Spinal cord (tissue), 9 donors: ENCODE measurements at regions not wholly inside any gene's neighbourhood (a gene's known extent, or its start where the extent isn't known, plus 50 kb on each side); places are given as distances from the start of the nearest gene placed in this dataset.

ENCODE experiments used
- DNase-seq, 6 donors: peaks; one replicate each; pipeline versions ENCODE4 v3.0.0 to v3.0.0-alpha.2; 2013 to 2015; ENCODE audit warnings: low spot score in 6 of 6, low read depth in 4 of 6
- H3K27ac ChIP-seq: one replicate; pipeline ENCODE4 v1.5.1; 2013; ENCODE audit warnings: low read depth, low read length, control low read depth
- H3K27me3 ChIP-seq: one replicate; pipeline ENCODE4 v1.6.1; 2013; ENCODE audit warnings: low read length; ENCODE audit not compliant: control insufficient read depth, insufficient read depth
- H3K36me3 ChIP-seq: one replicate; pipeline ENCODE4 v1.6.1; 2013; ENCODE audit warnings: low read length; ENCODE audit not compliant: control insufficient read depth, insufficient read depth
- H3K4me1 ChIP-seq: one replicate; pipeline ENCODE4 v1.6.1; 2013; ENCODE audit warnings: low read length; ENCODE audit not compliant: control insufficient read depth, insufficient read depth
- H3K4me3 ChIP-seq: one replicate; pipeline ENCODE4 v1.5.1; 2013; ENCODE audit warnings: low read depth, low read length, control low read depth
- H3K9me3 ChIP-seq: one replicate; pipeline ENCODE4 v1.6.1; 2013; ENCODE audit warnings: low read length; ENCODE audit not compliant: control insufficient read depth, insufficient read depth
- WGBS: methylation state at CpG from one replicate; pipeline ENCODE4 v1.1.5; 2013; ENCODE audit warnings: missing lambda C conversion rate; ENCODE audit not compliant: insufficient coverage; 5-methylcytosine and 5-hydroxymethylcytosine counted together
- donor health status: healthy.

DNA sequence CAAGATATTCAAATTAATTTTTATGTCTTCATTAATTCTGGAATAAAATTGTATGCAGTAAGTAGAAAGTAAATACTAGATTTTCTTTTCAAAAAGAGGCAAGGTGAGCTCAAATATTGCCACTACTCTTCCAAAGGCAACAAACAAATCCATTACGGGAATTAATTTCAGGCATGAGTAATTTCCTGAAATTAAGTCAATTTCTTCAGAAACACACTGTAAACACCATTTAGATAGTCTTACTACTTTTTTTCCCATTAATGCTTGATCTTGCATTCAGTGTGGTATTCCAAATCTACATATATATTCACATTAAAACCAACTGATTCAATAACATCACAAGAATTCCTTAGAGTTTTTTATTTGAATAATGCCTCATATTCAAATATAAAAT lies 1274.0 kb upstream of the CRIM1 start:
- Histone ChIP-seq H3K36me3 (no peaks in the 10 kb centered on the region), H3K9me3 (no peaks in the 10 kb centered on the region), H3K4me3 (no peak overlapping the region), H3K27ac (no peak overlapping the region), H3K4me1 (no peaks in the 10 kb centered on the region), H3K27me3 (no peaks in the 10 kb centered on the region)
- no CpG with 5 or more reads among the region's 1 CpG for WGBS
- DNase-seq, result peak in 1 of 6 donors; percentile 77

DNA sequence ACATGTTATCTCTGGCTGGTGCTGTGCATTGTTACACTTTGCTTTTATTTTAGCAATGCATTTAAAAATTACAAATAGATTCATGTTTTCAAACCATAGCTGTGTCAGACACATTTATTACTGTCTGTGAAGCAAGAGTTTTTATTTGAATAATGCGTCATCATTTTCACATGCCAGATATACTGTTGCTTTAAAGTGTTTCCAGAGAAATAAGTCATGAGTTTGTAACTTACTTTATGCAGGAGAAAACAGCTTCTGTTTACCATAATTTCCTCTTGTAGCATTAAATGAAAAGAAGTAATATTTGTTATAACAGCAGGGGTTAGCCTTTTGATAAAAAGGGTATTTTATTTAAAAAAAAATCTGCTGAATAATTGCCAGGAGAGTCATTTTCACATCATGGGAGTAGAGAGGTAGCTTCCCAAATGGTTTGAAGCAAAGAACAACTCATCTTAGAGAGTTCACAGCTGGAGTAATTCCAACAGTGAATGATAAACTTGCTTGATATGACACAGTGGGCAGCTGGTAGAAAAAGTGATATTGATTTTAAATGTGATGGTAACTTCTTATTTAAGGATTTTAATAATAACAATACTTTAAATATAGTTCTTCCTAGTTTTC lies 1274.5 kb upstream of the CRIM1 start:
- no peak overlapping the region for H3K27ac ChIP-seq
- no peak overlapping the region for H3K4me3 ChIP-seq
- peak in 2 of 6 donors; percentile 48 to 49 for DNase-seq
- no peaks in the 10 kb centered on the region for H3K9me3 ChIP-seq
- H3K36me3 ChIP-seq, result no peaks in the 10 kb centered on the region
- H3K27me3 ChIP-seq, result no peaks in the 10 kb centered on the region
- no peaks in the 10 kb centered on the region for H3K4me1 ChIP-seq
- WGBS, result no CpG with 5 or more reads among the region's 1 CpG

DNA sequence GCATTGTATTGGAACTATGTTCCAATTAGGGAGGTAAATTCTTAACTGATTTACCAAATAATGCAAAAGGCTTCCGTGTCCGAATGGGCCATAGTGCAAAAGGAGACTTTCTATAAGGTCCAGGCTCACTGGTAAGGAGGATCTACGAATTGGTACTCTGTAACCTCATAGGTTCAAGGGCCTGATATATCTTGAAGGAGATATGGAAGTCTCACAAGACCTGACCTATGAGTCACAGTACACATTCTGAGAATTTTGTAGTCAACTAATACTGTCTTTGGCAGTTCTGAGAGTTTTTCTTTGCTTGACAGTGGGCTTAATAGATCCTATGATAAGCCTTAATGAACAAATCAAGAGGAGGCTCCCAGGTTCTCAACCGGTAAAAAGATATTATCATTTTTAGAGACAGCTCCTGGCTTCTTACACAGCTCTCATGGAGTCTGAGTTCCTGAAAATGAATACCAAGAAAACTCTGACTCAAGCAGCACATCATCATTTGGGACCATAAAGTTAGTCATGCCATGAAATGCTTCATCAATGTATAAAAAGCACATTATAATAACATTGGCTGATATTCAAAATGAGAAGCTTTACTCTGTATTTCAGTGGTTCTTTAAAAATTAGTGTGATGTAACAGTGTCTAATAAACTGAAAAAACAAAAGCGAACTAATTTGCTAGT lies 1275.2 kb upstream of the CRIM1 start:
- Histone ChIP-seq H3K4me1 (no peaks in the 10 kb centered on the region), H3K9me3 (no peaks in the 10 kb centered on the region), H3K27me3 (no peaks in the 10 kb centered on the region), H3K36me3 (no peaks in the 10 kb centered on the region), H3K4me3 (no peak overlapping the region), H3K27ac (no peak overlapping the region)
- no peak for DNase-seq
- 89% methylated on average over 2 of the region's 5 CpGs for WGBS

DNA sequence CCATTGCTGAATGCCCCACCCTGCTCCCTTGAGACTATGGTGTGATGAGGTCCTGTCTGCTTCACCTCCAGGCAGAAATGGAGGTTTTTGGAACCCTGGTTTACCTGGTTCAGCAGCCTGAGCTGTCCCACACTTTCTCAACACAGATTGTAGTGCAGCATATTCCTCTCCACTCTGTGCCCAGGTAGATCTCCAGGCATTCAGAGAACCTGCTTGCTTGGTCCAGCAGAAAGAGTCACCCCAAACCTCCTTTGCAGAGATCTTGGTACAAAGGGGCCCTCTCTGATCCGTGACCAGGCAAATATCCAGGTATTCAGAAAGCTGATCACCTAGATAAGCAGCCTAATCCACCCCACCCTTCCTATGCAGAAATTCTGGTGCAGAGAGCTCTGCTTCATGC lies 1288.2 kb upstream of the CRIM1 start:
- WGBS, result 86% methylated on average over 1 of the region's 1 CpG
- H3K27me3 ChIP-seq, result no peaks in the 10 kb centered on the region
- no peaks in the 10 kb centered on the region for H3K4me1 ChIP-seq
- no peak overlapping the region for H3K27ac ChIP-seq
- H3K36me3 ChIP-seq, result no peaks in the 10 kb centered on the region
- no peak overlapping the region for H3K4me3 ChIP-seq
- H3K9me3 ChIP-seq, result peaks cover 2% of the 10 kb centered on the region
- no peak for DNase-seq

DNA sequence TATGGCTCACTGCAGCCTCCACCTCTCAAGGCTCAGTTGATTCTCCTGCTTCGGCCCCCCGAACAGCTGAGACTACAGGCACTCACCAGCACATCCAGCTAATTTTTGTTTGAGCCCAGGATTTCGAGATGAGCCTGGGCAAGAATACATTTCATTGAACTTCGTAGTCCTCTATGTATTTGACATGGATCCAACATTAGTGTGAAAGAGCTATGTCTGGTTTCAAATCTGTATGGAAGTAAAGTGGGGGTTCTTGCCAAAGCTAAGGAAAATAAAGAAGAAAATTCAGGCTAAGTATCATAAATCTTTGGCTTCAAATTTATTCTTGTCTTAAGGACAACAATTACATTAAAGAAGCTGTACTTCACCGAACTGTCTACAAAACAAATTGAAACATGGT lies 1291.7 kb upstream of the CRIM1 start:
- WGBS, result 100% methylated on average over 2 of the region's 5 CpGs
- H3K9me3 ChIP-seq, result peaks cover under 1% of the 10 kb centered on the region
- H3K4me1 ChIP-seq, result no peaks in the 10 kb centered on the region
- no peak overlapping the region for H3K27ac ChIP-seq
- no peaks in the 10 kb centered on the region for H3K36me3 ChIP-seq
- no peak overlapping the region for H3K4me3 ChIP-seq
- DNase-seq, result peak in 1 of 6 donors; percentile 52
- H3K27me3 ChIP-seq, result no peaks in the 10 kb centered on the region

DNA sequence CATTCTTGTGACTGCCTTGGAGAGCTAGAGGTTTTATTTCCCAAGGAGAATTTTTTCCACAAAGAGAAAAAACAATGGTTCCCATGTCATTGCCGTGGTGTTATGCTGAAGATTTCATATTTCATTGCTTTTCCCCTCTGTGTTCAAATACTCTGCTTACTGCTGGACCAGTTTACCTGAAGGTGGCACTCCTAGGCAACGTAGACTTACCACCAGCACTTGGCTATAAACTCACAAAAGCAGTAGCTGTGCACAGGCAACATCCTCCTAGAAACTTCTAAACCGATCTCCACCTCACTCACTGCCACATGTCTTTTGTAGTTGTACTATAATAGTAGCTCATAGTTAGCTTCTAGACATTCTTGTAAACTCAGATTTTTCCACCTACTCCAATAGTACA lies 1319.7 kb upstream of the CRIM1 start:
- DNase-seq, result peak in 2 of 6 donors; percentile 3 to 34
- Histone ChIP-seq H3K4me1 (no peaks in the 10 kb centered on the region), H3K27ac (no peak overlapping the region), H3K9me3 (peaks cover 5% of the 10 kb centered on the region), H3K4me3 (no peak overlapping the region), H3K36me3 (no peaks in the 10 kb centered on the region), H3K27me3 (no peaks in the 10 kb centered on the region)
- WGBS, result 100% methylated on average over 1 of the region's 3 CpGs

DNA sequence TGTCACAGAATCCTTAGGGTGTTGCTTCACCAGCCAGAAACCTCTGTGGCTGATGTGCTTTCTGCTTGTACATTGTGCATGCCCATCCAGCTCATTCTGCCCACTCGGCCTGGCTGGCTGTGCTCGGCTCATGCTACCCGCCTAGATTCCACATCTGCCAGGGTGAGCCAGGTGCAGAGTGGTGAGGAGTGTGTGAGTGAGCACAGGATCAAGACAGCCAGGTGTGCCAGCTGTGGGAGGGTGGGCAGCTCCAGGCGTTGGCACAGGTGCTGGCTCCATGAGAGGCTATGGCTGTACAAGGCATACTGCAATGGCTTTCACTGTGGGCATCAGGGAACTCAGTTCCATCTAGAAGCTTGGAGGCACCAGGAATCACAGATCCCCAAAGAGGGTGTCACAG lies 1321.8 kb upstream of the CRIM1 start:
- Histone ChIP-seq H3K4me1 (no peaks in the 10 kb centered on the region), H3K4me3 (no peak overlapping the region), H3K9me3 (peaks cover 5% of the 10 kb centered on the region), H3K27ac (no peak overlapping the region), H3K27me3 (no peaks in the 10 kb centered on the region), H3K36me3 (no peaks in the 10 kb centered on the region)
- no peak for DNase-seq
- 97% methylated on average over 4 of the region's 4 CpGs for WGBS

DNA sequence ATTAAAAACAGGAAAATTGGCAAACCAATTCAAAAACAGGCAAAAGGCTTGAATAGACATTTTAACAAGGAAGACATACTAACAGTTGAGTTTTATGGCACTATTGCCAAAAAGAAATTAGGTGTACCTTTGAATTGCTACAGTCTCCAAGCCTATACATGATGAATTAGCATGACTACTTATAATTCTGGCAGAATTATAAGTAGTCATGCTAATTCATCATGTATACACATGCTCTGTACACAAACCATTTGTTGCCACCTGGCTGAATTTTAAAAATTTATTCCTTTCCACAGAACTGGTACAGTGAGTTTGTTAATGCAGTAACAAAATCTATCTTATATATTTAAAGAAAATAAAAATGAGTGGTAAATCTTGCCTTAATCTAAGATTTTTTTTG lies 1332.0 kb upstream of the CRIM1 start:
- Histone ChIP-seq H3K36me3 (no peaks in the 10 kb centered on the region), H3K9me3 (no peaks in the 10 kb centered on the region), H3K4me3 (no peak overlapping the region), H3K27me3 (no peaks in the 10 kb centered on the region), H3K27ac (no peak overlapping the region), H3K4me1 (no peaks in the 10 kb centered on the region)
- DNase-seq, result peak in 1 of 6 donors; percentile 3

DNA sequence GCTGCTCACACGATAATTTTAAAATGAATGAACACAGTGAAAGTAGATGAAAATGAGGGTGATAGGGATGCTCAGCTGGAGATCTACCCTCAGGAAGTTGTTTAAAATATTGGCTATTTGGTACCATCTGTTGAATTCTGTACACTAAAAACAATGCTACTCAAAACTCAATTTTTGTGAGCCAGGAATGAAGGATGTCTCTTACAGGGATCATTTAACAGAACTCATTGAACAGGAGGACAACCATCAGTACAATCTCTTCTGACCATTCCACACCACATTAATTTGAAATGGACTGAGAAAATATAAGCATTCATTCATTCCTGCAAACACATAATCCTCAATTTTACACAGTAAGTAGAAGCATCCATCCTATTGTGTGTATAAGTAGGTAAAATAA lies 1355.1 kb upstream of the CRIM1 start:
- WGBS, result no CpG with 5 or more reads among the region's 1 CpG
- H3K9me3 ChIP-seq, result no peaks in the 10 kb centered on the region
- no peak overlapping the region for H3K27ac ChIP-seq
- no peaks in the 10 kb centered on the region for H3K36me3 ChIP-seq
- H3K4me3 ChIP-seq, result no peak overlapping the region
- H3K27me3 ChIP-seq, result no peaks in the 10 kb centered on the region
- peak in 1 of 6 donors; percentile 56 for DNase-seq
- H3K4me1 ChIP-seq, result no peaks in the 10 kb centered on the region

DNA sequence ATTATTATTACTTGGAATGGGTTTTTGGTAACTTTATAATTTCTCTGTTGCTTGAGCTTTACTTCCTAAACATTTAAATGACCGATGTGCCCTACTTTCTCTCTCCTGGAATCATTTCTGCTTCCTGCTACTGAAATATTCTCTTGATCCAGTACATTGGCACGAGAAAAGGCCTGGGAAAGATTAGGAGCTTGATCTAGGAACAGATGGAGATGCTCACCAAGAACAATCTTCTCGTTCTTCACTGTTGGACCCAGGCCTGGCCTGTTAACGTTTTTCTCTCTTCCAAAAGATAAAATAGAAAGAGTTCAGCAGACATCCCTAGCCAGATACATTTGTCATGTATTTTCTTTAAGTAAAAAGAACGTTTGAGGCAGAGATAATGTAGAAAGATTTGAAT lies 1356.8 kb upstream of the CRIM1 start:
- no peaks in the 10 kb centered on the region for H3K36me3 ChIP-seq
- WGBS, result 82% methylated on average over 2 of the region's 5 CpGs
- no peaks in the 10 kb centered on the region for H3K9me3 ChIP-seq
- DNase-seq, result peak in 1 of 6 donors; percentile 61
- no peak overlapping the region for H3K4me3 ChIP-seq
- no peak overlapping the region for H3K27ac ChIP-seq
- no peaks in the 10 kb centered on the region for H3K27me3 ChIP-seq
- H3K4me1 ChIP-seq, result no peaks in the 10 kb centered on the region
